ENCODE measurements at regions not wholly inside any gene's neighbourhood (a gene's known extent, or its start where the extent isn't known, plus 50 kb on each side); places are given as distances from the start of the nearest gene placed in this dataset.

DNA sequence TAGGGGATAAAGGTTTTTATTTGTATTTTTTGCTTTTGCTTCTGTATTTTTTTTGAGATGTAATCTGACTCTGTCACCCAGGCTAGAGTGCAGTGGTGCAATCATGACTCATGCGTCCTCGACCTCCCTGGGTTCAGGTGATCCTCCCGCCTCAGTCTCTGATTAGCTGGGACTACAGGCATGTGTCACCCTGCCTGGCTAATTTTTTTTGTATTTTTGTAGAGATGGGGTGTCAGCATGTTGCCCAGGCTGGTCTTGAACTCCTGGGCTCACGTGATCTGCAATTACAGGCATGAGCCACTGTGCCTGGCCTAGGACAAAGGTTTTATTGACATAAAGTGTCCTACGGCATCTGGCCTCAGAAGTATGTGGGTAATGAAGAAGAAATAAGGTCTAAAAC lies 297.1 kb upstream of the C9orf72 start:
- no peak for DNase-seq (ENCODE audit: low read depth, low spot score)

DNA sequence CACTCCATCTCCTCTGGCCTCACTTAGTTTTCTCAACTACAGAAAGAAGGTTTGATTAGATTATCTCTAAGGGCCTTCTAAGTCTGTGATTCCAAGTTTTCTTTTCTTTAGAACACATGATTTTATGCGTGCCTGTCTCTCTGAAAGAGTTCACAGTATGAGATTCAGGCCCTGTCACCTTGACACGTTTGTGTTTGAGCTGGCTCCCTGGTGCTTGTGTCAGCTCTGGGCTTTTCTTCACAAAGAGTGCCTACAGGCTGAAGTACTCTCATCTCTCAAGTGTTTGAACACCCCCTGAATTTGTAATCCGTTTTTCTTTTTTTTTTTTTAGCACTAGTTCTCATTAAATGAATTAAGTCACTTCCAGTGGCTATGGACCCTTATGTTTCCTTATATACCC lies 306.9 kb upstream of the C9orf72 start:
- no peak for DNase-seq (ENCODE audit: low read depth, low spot score)

DNA sequence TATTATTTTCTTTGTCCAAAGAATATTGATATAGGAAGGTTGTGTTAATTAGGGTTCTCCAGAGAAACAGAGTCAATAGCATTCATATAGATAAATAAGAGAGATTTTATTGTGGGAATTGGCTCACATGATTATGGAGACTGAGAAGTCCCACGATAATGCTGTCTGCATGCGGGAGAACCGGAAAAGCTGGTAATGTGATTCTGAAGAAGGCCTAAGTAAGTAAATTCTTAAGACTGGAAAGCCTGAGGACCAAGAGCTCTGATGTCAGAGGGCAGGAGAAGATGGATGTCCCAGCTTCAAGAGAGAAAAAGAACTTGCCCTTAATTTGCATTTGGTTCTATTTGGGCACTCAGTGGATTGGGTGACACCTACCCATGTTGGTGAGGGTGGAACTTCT lies 307.4 kb upstream of the C9orf72 start:
- DNase-seq (ENCODE audit: low read depth, low spot score) = no peak

DNA sequence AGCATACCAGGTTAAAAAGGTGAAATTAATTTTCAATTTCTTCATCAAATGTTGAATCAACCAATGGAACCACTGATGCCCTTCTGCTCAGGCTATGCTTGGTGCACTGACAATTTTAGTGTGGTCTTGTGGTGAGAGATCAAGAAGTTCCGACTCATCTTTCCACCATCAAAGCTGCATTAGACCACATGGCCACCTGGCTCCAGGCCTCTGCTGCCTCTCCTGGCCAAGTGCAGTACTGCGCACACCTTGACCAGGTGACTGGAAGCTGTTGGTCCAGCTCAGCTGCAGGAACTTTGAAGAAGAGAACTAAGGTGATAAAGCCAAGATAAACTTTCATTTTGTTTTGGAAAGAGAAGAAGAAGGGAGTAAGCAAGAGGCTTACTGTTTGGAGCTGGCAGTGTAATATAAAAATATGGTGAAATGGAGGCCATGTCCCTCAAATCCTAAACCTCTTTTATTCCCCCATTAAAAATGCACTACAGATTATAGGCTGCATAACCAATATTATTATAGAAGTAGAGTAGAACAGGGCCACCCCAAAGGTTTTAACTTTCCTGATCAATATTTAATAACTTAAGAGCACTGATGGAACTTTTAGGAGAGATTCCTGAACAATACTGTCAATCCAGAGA lies 315.5 kb upstream of the C9orf72 start:
- DNase-seq (ENCODE audit: low read depth, low spot score) = no peak

DNA sequence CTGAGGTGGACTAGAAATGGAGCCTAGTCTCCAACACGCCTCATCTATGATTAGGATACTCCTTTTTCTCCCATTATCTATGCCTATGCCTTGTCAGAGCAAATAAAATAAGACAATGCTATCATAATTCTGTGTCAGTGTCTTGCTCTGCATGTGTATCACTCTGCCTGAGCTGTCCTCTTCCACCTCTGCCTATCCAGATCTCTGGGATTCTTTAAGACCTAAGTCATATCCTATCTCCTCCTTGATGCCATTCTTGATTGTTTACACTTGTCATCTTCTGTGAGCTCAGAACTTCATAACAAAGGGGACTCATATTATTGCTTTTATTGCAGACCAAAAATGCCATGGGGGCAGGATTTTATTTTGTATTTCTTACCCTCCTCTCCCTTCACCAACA lies 351.2 kb upstream of the C9orf72 start:
- no peak for DNase-seq (ENCODE audit: low read depth, low spot score)

DNA sequence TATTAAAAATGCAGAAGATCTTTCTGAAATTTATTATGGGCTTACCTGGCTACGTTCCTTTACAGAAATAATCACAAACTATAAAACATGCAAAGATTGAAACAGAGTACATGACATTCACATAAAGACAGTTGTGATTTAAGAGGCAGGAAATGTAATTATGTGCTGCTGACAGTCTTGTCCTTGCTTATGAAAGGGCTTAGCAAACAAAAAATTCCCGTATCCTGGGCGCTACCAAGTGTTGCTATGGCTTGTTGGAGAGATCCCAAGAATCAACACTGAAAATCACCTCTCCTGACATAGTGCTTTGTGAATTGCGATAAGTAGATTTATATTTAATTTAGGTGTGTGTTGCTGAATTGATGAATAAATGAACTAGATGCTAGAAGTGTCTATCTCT lies 352.5 kb upstream of the C9orf72 start:
- no peak for DNase-seq (ENCODE audit: low read depth, low spot score)

DNA sequence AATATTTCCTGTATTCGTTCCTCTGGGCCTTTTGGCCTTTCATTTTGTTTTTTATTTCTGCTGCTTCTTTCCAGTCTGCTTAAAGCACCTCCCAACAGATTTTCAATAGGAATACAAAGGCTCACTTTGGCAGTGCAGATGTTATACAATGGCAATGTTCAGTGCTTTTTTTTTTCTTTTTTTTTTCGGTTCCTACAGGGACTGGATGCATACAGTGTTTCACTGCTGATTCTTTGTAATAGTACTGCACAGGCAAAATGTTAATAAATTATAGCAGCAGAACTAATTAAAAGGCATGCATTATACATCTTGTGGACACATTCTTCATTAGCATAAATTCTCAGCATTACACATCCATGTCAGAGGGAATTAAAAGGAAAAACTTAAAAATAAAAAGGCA lies 356.6 kb upstream of the C9orf72 start:
- DNase-seq (ENCODE audit: low read depth, low spot score) = no peak

DNA sequence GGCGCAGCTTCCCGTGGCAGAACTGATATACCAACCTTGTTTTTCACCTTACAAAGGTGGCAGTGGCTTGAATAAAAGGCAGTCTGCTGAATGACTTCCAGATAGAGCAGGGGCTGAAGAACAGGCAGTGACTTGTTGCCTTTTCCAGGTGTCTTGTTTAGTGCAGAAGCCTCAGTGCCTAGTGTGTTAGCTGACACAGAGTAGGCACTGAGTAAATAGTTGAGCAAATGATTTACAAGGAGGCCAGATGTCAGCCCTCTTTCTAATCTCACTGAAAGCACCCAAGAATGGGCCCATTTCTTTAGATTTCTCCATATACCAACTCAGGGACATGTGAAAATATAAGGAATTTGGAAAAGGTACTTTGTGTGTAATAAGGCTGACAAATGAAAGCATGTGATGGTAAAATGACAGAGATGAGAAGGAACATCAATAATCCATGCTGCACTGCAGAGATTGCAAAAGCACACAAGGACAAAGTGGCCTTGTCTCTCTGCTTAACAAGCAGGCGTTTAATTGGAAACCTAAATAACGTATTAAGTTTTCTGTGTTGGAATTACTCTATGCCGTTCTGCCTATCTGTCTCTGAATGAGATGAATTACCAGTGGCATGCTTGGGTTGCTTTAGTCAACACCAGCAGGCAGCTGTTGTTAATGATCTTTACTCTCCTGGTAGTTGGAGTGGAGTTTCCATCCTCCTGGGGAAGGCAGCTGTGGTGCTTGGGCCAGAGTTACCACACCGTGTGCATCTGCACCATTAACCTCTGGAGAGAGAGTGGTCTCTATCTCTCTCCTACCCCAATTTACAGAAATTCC lies 360.1 kb upstream of the C9orf72 start:
- no peak for DNase-seq (ENCODE audit: low read depth, low spot score)

DNA sequence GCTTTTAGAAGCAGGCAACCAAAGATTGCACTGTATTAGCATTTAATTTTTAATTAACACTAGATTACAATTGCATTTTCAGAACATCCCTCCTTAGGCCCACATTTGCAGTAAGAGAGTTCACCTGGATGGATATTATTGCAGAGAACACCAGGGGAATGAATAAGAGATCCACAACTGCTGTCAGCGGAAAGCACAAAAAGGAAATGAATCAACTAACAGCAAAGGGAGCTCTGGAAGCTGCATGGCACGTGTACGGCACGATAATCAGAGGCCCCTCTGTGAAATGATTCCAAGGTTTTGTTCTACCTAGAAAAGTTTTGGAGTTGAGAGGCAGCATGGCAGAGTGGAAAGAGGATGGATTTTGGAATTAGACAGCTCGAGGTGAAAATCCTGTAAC lies 361.2 kb upstream of the C9orf72 start:
- DNase-seq (ENCODE audit: low read depth, low spot score) = no peak

DNA sequence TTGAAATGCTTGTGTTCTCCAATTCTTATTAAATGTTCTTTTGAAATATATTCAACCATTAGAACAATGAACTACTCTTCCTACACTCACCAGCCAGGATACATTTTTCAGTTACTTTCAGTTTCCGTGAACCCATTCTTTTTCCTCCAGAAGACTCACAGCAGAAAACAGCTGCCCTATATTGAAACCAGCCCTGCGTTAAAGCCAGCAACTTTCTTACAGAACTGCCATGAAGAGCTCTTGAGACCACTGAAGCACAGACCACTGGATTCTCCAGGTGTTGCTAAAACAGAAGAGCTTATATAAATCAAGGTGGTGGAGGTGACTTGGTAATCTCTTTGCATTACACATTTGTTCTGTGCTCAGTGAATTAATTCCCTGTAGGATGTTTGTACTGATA lies 365.9 kb upstream of the C9orf72 start:
- DNase-seq (ENCODE audit: low read depth, low spot score) = no peak

DNA sequence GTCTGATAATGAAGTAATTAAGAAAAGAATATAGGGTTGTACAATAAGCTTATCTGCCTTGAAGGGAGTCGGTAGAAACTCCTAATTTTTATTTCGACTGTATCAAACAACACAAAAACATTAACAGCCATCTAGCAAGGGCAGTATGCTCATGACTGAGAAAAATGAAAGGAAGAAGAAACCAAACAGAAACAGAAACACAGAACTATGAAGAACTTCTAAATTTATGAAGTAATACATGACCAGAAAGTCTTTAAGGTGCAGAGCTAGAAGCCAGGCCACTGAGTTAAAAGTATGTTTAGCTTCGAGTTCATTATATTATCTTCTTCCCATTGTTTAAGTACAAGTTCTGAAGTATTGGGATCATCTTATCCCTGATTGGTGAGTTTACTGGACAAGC lies 367.3 kb upstream of the C9orf72 start:
- DNase-seq (ENCODE audit: low read depth, low spot score) = no peak

DNA sequence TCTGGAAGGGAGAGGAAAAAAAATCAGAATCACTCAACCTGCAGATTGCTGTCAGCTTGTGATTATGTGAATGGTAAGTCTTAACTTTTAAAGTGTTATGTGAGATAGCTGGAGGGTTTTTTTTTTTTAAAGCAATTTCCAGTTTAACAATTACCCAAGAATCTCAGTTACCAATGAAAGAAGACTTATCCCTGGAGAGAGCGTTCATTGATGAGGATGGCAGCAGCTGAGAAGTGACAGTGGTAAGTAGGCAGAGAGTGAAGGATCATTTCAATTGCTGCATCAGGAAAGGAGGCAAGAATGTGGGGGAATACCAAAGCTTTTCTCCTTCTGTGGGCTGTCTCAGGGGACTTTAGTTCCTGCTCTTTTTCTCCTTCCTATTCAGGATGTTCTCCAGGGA lies 370.2 kb upstream of the C9orf72 start:
- no peak for DNase-seq (ENCODE audit: low read depth, low spot score)

DNA sequence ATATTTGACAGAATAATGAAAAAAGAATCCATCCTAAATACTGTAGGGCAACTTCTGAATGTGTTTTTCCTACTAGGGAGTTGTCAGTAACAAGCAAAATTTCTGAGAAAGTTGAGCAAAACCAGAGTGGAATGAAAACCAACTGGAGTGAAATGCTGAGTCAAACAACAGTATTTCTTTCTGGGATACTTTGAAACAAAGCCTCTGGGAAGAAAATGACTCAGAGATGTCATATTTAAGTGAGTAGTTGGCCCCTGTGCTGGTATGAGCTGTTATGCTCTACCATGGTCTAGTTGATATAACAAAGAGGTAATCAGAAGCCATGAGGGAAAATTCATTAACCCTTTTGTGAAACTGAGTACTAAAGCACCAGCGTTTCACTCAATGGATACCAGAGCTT lies 372.1 kb upstream of the C9orf72 start:
- DNase-seq (ENCODE audit: low read depth, low spot score) = no peak

DNA sequence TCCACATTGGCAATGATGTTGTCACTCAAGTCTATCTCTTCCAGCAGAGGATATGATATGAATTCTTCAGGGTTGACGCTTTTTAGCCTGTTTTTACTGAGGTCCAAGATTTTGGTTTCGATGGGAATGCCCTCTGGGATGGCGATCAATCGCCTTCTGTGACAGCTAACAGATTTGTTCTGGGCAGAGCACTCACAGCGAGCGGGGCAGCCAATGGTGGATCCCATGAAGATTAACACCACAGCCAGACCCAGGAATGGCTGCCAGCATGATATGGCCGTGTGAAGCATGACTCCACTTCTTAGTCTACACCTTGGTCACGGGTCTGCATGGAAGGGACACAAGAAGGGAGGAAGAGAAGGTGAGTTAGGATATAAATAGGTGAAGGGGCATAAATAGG lies 377.1 kb upstream of the C9orf72 start:
- no peak for DNase-seq (ENCODE audit: low read depth, low spot score)

DNA sequence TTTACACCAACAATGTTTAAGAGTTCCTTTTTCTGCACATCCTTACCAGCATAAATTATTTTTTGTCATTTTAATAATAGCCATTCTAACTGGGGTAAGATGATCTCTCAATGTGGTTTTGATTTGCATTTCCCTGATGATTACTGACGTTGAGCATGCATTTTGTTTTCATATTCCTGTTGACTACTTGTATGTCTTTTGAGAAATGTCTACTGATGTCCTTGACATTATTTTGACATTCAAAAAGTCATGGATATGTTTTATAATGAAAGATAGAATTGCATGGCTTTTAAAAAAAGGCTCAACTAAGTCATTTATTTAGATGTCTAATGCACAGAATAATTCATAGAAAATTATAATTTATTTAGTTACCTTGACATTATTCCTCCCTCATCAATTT lies 381.6 kb upstream of the C9orf72 start:
- no peak for DNase-seq (ENCODE audit: low read depth, low spot score)

DNA sequence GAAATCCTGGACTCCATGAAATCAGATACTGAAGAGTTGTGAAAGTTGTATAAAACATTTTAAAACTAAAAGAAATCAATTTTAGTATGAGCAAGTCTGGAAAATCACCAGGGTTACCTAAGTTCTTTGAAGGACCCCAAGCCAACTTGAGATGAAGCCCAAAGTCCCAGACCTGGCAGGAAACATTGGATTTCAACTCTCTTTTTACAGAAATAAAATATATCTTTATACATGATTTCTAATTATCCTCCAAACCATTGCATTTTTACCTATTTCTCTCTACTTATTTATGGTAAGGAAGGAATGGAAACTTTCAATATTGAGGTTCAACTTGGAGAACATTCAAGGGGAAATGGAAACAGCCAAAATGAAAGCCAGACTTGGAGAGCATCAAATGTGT lies 390.6 kb upstream of the C9orf72 start:
- DNase-seq (ENCODE audit: low read depth, low spot score) = no peak

DNA sequence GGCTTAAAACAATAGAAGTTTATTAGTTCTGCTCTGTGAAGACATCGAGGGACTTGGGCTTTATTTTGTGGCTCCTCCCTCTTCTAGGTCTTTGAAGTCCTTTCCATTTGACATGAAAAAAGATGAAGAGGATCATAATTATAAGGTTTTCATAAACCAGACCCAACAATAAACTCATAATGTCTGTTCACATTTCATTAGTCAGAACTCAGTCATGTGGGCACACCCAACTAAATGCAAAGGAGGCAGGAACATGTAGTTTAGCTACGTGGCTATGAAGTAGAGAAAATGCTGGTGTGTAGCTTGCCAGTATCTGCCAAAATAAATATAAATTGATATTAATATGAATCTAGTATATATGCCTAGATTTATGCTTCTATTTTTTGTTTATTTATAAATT lies 393.9 kb upstream of the C9orf72 start:
- no peak for DNase-seq (ENCODE audit: low read depth, low spot score)

DNA sequence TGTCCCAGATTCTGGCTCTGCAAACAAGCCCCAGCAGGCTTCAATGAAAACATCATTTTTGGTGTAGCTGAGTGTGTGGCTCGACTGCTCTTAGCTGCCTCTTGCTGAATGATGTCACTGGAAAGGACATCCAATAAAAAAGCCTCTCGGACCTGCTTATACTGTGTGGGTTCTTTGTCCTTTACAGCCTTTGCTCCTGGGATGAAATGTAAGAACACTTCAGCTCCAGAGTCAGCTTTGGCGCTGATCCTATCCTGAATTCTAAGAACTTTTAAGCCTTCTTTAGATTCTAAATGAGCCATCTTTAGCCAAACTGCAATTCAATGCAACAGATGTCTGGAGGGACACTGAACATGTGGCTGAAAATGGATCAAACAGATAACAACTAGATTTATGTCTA lies 404.6 kb upstream of the C9orf72 start:
- no peak for DNase-seq (ENCODE audit: low read depth, low spot score)

DNA sequence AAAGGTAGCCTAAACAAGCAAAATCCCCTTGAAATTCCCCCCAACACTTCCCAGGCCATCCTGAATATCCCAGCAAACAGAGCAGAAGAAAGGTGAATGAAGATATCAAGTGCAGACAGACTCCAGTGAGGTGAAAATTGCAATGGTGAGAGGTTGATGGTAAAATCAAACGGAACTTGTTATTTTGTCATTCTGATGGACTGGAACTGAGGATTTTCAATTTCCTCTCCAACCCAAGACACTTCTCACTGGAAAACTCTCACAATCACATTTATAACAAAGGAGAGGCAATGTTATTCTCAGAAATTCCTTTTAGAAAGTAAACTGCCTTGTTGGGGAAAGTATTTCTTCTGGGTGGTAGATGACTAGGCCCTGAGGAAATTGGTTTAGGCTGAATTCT lies 412.4 kb upstream of the C9orf72 start:
- DNase-seq (ENCODE audit: low read depth, low spot score) = no peak

DNA sequence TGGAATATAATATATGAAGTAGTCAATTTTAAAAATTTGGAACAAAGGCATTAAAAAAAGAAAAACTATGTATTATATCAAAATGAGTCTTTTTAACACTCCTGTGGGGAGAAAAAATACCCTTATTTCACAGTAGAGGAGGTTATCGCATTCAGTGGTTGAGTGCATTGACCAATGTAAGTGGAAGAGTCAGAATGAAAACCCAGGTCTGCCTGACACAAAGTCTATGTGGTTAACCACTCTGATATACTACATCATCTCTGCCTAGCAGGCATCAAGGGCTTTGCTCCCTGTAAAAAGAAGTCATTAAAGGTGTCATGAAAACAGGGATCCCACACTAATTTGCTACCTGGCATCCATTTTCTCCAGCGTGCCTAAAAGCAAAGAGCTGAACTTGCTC lies 417.2 kb upstream of the C9orf72 start:
- no peak for DNase-seq (ENCODE audit: low read depth, low spot score)

DNA sequence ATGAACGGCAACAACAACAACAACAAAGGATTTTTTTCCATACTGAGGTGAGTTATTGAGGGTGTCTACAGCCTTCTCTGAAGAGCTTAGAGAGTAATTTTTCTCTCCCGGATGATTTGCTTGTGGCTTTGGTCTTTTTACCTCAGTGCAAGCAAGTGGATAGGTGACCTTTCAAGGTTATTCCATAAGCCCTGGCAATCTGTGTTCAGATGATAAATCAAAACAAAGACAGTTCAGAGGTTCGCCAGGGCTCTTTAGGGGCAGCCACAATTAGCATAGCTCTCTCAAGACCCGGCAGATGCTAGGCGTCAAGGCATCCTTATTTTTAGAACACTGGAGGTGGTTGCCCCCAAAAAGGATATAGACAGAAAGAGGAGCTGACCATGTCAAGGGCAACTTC lies 417.9 kb upstream of the C9orf72 start:
- no peak for DNase-seq (ENCODE audit: low read depth, low spot score)

DNA sequence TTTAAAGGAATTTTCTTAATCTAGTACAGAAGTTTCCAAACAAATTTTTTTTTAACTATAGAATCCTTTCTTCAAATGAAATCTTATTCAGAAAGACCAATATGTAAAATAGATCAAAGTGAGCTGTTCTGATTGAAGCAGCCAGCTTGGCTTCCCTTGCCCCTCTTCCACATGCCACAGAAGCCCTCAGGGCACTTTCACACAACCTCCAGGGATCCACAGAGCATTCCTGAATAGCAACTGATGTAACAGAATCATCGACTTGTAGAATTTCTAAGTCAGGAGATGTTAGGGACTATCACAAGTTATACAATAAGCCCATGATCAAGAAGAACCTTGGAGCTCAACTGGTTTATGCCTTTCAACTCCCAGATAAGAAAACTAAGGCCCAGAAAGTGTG lies 427.8 kb upstream of the C9orf72 start:
- DNase-seq (ENCODE audit: low read depth, low spot score) = no peak

DNA sequence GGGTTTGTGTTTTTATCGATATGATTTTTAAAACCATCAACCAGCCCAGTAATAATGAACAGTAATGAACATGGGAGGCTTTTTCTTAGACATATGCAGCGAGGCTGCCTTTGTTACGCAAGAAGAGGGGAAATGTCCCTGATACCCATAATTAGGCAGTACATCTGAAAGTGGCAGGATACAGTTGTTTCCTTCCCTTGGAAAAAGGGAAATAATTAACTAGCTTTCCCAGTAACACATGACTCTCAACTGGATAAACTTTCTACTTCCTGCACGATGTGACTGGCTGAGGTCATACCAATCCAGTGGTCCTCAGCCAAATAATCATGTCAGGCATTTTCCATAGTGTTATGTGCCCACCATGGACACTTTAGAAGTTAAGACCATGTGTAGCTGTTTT lies 431.6 kb upstream of the C9orf72 start:
- DNase-seq (ENCODE audit: low read depth, low spot score) = no peak

DNA sequence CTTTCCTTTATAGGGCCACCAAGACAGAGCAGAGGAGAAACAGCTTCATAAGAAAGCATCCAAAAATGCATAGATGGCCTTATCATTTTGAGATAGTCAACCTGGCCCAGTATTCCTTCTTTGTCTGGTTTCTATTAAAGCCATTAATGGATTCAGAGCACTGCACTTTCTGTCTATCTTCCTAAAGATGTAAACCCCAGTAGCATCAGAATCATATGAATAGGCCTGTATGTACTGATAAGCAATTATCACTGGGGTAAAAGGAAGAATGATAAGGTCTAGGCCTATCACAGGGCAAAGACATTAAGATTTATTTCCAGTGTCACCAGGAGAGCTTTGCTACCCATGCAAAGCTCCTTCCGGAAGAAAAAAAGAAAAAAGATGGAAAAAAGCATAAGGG lies 432.5 kb upstream of the C9orf72 start:
- no peak for DNase-seq (ENCODE audit: low read depth, low spot score)
